ENCODE measurements at regions not wholly inside any gene's neighbourhood (a gene's known extent, or its start where the extent isn't known, plus 50 kb on each side); places are given as distances from the start of the nearest gene placed in this dataset.

DNA sequence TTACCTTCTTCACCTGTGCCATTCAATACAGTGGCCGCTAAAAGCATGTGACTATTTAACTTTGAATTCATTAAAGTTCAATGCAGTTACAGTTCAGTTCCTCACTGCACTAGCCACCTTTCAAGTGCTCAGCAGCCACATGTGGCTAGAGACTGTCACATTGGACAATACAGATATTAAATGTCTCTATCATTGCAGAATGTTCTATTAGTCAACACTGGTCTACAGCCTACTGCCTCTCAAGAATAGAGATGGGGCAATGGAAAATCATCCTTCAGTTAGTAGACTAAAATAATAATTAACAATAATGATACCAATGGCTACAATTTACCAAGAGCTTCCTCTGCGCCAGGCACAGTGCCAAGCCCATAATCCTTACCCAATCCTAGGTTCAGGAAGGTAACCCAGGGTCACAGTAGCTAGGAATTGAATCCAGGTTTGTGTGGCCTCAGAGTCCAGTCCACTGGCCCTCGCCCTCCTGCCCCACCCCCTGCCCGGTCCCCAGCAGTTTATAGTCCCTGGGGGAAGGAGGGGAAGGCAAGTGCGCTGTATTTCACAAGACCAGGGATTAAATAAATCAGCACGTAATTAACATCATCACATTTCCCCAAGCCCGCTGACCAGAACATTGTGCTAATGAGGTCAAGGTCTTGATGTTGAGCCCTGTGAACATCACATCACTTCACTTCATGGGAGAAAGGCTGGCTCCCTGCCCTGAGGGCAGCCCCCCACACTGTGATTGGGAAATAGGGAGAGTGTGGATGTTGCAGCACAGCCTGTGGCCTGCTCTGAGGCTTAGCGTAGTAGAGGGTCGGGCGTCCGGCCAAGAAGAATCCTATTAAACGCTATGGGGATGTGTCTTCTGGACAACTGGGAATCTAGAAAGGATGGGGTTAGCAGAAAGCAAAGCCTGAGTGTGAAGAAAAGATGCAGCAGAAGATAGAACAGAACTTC lies 147.2 kb downstream of the VEGFA start:
- no peak for DNase-seq (ENCODE audit: low read depth)
- TF ChIP-seq, protein P1, sequence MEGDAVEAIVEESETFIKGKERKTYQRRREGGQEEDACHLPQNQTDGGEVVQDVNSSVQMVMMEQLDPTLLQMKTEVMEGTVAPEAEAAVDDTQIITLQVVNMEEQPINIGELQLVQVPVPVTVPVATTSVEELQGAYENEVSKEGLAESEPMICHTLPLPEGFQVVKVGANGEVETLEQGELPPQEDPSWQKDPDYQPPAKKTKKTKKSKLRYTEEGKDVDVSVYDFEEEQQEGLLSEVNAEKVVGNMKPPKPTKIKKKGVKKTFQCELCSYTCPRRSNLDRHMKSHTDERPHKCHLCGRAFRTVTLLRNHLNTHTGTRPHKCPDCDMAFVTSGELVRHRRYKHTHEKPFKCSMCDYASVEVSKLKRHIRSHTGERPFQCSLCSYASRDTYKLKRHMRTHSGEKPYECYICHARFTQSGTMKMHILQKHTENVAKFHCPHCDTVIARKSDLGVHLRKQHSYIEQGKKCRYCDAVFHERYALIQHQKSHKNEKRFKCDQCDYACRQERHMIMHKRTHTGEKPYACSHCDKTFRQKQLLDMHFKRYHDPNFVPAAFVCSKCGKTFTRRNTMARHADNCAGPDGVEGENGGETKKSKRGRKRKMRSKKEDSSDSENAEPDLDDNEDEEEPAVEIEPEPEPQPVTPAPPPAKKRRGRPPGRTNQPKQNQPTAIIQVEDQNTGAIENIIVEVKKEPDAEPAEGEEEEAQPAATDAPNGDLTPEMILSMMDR (IDR thresholded peaks at IDR 0.05; ENCODE audit: low read depth, low read length, missing control alignments), result no peak

DNA sequence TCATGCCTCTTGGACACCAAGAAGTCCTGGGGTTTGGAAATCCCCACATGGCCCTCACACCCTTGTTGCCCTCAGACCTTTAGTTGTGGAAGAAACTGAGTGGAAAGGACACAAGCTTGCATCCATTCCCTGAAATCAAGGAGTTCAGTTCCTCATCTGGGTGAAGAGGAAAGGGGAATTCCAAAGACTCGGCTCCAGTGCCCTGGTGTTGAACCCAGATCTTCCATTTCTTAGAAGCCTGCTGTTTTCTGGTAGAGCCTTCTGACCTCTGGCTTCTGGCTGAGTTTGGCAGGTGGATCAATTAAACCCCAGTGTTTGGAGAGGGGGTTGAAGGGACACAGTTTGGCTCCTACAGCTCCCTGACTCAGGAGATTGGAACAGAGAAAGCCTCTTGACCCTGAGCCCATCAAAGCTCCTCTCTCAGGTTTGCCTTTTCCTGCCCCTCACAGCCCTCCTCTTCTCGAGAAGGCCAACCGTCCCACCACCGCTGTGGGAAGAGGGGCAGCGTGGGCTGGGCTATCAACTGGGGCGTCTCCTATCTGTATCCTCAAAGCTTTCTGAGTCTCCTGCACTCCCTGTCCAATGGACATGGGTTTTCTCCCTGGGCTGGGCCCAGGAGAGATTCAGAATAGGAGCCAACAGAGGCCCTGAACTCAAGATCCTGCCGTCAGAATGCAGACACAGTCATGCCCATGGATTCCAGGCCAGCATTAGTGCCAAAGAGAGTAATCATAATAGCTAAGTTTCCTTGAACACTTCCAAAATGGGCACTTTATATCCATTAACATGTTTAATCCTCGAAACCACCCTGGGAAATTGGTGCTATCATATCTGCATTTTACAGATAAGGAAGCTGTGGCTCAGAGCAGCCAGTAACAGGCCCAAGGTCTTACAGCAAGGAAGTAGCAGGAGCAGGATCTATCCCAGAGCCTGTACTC lies 146.2 kb downstream of the VEGFA start:
- TF ChIP-seq, protein P1 (IDR thresholded peaks at IDR 0.05; ENCODE audit: low read depth, low read length, missing control alignments), result no peak
- DNase-seq (ENCODE audit: low read depth), result no peak
- no peak overlapping the region for H3K4me3 ChIP-seq (ENCODE audit: low read depth, low read length)

More for the DNA sequence above, 147.2 kb downstream of the VEGFA start:
- H3K4me3 ChIP-seq (ENCODE audit: low read depth, low read length), result no peak overlapping the region

DNA sequence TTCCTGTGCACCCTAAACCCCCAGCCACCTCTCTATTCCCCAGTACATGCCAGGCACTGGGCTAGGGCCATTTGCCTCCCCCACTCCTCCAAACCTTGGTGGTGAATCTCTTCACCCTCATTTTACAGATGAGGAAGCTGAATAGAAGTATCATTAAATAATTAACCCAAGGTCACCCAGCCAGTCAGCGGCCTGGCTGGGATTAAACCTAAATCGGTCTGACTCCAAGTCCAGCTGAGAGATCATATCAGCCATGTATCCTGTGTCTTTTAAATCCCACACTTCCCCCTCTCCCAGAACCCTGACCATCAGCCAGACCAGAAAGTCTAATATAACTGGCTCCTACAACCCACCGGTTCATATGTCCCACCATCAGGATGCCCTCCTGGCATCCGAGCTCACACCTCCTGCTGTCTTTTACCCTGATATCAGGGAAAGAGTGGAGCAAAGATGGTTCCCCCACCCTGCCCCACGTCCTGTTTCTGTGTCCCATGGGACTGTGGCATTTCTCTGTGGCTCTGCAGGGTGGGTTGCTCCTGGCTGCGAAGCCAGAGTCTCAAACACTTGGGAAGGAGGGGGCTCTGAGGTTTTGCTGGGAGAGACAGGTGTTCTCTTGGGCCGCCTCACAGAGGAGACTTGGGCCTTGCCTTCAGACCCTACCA lies 145.3 kb downstream of the VEGFA start:
- no peak for DNase-seq (ENCODE audit: low read depth)
- TF ChIP-seq, protein P1 (IDR thresholded peaks at IDR 0.05; ENCODE audit: low read depth, low read length, missing control alignments), result no peak

DNA sequence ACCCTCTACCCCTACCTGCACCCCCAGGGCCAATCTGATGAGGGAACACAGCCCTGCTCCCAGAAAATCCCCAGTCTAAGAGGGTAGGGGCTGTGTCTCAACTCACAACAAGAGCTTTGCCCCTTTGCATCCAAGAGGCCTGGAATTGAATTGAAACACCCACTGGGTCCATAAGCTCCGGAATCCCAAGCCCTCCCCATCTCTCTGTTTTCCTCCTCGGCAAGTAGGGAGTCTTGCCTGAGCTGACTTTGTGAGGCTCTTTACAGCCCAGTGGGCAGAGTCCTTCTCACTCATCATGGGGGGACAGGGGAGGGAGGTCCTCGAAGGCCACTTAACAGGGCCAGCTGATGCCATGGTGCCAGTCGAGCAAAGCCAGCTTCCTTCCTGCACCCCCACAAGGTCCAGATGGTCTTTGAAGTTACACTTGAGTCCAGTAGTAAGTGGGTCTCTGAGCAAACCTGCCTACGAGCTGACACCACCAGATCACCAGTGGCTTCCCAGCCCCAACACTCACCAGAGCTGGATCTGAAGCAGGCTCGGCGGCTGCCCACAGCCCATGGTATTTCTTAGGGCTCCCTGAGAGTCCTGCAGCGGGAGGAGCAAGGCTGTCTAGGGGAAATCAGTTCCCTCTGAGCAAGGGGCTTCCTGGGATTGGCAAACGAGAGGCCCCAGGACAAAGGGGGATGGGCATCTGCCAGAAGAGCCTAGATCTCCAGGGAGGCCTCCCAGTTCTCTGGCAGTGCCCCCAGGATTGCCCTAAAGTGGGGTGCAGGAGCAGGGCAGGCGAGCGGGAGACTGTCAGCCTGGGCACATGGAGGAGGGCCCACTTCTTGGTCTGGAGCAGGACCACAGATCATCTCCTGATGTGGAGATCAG lies 144.5 kb downstream of the VEGFA start:
- no peak overlapping the region for H3K4me3 ChIP-seq (ENCODE audit: low read depth, low read length)
- TF ChIP-seq, protein P1 (IDR thresholded peaks at IDR 0.05; ENCODE audit: low read depth, low read length, missing control alignments), result no peak
- DNase-seq (ENCODE audit: low read depth), result no peak

More for the DNA sequence above, 145.3 kb downstream of the VEGFA start:
- H3K4me3 ChIP-seq (ENCODE audit: low read depth, low read length), result no peak overlapping the region

DNA sequence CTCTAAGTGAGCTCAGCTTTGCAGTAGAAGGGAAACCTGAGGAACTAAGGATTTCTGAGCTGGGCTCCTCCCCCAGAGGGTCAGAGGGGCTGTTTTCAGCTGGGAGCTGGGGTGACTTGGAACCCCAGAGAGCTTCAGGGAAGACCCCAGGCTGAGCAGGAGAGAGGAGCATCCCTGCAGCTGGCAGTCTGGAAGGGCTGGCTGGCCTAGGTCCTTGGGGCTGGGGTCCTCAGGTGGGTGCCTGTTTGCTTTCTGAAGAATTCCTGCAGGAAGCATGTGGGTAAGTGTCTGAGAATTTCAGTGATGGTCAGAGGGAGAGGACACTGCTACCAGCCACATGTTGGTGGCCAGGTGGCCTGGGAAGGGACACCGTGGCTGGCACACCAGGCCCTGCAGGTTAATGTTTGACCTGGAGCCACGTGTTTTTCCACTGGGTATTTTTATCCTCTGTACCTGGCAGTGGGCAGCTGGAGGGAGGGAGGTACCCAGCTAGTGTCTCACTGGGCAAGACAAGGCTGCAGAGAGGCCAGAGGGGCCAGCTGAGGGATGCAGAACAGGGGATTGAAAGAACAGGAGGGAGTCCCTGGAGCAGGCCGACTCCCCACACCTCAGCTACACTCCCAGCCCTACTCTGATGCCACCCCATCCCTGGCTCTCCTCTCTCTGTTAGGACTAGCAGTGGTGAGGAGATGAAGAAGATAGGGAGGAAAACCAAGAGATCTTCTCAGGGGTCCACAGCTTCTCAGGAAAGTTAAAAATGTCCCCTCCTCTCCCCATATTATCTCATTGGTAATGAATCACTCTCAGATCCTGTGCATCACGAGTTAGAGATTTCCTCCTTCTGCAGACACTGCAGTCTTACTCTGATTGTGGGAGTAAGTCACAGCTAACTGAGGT lies 143.6 kb downstream of the VEGFA start:
- DNase-seq (ENCODE audit: low read depth), result no peak
- TF ChIP-seq, protein P1 (IDR thresholded peaks at IDR 0.05; ENCODE audit: low read depth, low read length, missing control alignments), result no peak
- no peak overlapping the region for H3K4me3 ChIP-seq (ENCODE audit: low read depth, low read length)
